ENCODE measurements at regions not wholly inside any gene's neighbourhood (a gene's known extent, or its start where the extent isn't known, plus 50 kb on each side); places are given as distances from the start of the nearest gene placed in this dataset.

DNA sequence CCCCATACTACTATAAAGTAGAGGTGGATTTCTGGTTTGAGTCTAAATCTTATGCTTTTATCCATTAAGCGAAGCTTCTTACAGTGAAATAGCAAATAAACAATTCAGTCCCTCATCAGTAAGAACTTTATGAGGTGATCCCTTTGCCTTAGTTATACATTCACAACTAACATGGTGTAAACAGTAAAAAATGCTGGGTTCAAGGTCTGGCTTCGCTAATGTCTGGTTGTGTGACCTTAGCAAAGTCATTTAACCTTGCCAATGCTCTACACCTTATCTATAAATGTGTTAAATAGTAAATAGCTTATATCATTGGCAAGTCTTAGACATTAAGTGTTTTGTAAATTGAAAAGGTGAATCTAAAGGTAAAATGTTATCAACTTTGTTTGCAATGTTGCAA lies 475.4 kb downstream of the LMO4 start:
- no peak overlapping the region for H3K4me3 ChIP-seq (replicated peaks; ENCODE audit: insufficient read depth, low read length)
- no peak for DNase-seq (ENCODE audit: low read depth in 1 of 2, low spot score in 1 of 2)
- no peak overlapping the region for H3K27ac ChIP-seq (replicated peaks)
- H3K27me3 ChIP-seq (ENCODE audit: insufficient read depth, poor library complexity, severe bottlenecking): no peaks in the 10 kb centered on the region
- no peak for TF ChIP-seq POLR2AphosphoS5 (IDR thresholded peaks at IDR 0.05; ENCODE audit: low read depth)
- no peak for TF ChIP-seq GABPA (IDR thresholded peaks at IDR 0.05; ENCODE audit: low read depth)
- TF ChIP-seq, protein P1, sequence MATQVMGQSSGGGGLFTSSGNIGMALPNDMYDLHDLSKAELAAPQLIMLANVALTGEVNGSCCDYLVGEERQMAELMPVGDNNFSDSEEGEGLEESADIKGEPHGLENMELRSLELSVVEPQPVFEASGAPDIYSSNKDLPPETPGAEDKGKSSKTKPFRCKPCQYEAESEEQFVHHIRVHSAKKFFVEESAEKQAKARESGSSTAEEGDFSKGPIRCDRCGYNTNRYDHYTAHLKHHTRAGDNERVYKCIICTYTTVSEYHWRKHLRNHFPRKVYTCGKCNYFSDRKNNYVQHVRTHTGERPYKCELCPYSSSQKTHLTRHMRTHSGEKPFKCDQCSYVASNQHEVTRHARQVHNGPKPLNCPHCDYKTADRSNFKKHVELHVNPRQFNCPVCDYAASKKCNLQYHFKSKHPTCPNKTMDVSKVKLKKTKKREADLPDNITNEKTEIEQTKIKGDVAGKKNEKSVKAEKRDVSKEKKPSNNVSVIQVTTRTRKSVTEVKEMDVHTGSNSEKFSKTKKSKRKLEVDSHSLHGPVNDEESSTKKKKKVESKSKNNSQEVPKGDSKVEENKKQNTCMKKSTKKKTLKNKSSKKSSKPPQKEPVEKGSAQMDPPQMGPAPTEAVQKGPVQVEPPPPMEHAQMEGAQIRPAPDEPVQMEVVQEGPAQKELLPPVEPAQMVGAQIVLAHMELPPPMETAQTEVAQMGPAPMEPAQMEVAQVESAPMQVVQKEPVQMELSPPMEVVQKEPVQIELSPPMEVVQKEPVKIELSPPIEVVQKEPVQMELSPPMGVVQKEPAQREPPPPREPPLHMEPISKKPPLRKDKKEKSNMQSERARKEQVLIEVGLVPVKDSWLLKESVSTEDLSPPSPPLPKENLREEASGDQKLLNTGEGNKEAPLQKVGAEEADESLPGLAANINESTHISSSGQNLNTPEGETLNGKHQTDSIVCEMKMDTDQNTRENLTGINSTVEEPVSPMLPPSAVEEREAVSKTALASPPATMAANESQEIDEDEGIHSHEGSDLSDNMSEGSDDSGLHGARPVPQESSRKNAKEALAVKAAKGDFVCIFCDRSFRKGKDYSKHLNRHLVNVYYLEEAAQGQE (IDR thresholded peaks at IDR 0.05; ENCODE audit: insufficient replicate concordance, low read depth): no peak
- TF ChIP-seq, protein P2, sequence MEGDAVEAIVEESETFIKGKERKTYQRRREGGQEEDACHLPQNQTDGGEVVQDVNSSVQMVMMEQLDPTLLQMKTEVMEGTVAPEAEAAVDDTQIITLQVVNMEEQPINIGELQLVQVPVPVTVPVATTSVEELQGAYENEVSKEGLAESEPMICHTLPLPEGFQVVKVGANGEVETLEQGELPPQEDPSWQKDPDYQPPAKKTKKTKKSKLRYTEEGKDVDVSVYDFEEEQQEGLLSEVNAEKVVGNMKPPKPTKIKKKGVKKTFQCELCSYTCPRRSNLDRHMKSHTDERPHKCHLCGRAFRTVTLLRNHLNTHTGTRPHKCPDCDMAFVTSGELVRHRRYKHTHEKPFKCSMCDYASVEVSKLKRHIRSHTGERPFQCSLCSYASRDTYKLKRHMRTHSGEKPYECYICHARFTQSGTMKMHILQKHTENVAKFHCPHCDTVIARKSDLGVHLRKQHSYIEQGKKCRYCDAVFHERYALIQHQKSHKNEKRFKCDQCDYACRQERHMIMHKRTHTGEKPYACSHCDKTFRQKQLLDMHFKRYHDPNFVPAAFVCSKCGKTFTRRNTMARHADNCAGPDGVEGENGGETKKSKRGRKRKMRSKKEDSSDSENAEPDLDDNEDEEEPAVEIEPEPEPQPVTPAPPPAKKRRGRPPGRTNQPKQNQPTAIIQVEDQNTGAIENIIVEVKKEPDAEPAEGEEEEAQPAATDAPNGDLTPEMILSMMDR (IDR thresholded peaks at IDR 0.05; ENCODE audit: insufficient read depth, low read length): no peak
- no peak for TF ChIP-seq SPI1 (IDR thresholded peaks at IDR 0.05; ENCODE audit: borderline replicate concordance, low read depth)

DNA sequence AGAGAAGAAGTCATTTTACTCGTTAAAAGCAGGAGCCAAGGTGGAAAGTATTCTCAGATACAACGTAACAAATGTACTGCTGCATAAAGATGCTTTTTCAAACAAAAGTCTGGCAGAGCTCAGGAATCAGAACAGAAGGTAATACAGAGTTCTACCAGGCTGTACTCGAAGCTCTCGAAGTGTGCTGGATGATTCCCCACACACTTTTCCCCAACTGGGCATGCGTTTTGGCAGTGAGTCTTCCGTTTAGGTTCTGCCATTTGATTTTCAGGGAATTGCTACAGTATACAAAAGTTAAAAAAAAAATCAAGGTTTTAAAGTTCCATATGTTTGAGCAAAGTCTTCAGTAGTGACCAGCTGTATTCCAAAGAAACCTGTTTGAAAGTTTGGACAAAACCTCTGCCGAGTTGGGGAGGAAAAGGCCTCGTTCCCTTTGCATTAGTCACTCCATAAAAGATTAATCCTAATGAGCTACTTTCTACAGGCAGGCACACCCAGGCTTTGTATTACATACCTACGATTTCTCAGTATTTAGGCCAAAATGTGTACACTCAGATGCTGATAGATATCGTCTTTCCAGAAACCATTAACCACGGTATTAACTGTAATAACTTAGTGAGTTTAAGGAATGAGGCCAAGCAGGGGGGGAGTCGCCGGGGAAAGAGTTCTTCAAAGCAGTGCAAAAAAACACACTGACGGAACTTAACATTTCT lies 477.1 kb downstream of the LMO4 start:
- no peaks in the 10 kb centered on the region for H3K27me3 ChIP-seq (ENCODE audit: insufficient read depth, poor library complexity, severe bottlenecking)
- H3K4me3 ChIP-seq (replicated peaks; ENCODE audit: insufficient read depth, low read length): no peak overlapping the region
- TF ChIP-seq SPI1 (IDR thresholded peaks at IDR 0.05; ENCODE audit: borderline replicate concordance, low read depth): no peak
- no peak for TF ChIP-seq POLR2AphosphoS5 (IDR thresholded peaks at IDR 0.05; ENCODE audit: low read depth)
- no peak for DNase-seq (ENCODE audit: low read depth in 1 of 2, low spot score in 1 of 2)
- H3K27ac ChIP-seq (replicated peaks): no peak overlapping the region

DNA sequence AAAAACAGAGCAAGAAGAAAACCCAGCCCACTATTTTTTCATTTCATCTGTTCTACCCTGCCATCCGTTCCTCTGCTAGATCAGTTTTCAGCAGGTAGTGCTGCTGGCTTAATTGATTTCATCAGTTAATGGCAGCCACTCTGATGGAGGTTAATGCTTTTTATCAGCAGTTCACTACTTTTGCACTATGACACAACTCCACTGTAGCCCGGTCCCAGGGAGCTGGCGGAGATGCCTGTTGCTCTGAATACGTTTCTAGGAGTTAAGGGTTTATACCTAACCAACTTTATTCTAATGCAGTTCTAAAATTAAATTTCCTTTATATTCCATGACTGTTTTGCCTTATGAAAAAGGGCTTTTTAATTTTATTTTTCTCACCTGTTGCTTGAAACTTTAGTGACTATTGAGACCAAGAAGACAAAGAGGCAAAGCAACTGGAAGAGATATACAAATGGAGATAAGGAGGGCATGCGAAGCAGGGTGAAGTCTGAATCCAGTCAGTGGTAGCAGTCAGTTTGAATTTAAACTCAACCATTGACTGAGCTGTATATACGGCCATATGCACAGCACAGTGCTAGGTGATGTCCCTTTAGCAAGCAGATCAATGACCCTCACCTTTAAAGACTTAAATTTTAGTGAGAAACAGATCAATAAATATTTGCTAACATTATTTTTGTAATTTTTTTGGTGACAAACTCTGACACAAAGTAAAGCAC lies 477.9 kb downstream of the LMO4 start:
- TF ChIP-seq GABPA (IDR thresholded peaks at IDR 0.05; ENCODE audit: low read depth) (no peak), SPI1 (IDR thresholded peaks at IDR 0.05; ENCODE audit: borderline replicate concordance, low read depth) (no peak), POLR2AphosphoS5 (IDR thresholded peaks at IDR 0.05; ENCODE audit: low read depth) (no peak)
- TF ChIP-seq, protein P2 (IDR thresholded peaks at IDR 0.05; ENCODE audit: insufficient read depth, low read length): no peak
- TF ChIP-seq, protein P1 (IDR thresholded peaks at IDR 0.05; ENCODE audit: insufficient replicate concordance, low read depth): no peak
- no peak overlapping the region for H3K4me3 ChIP-seq (replicated peaks; ENCODE audit: insufficient read depth, low read length)
- no peak for DNase-seq (ENCODE audit: low read depth in 1 of 2, low spot score in 1 of 2)
- no peak overlapping the region for H3K27ac ChIP-seq (replicated peaks)
- no peaks in the 10 kb centered on the region for H3K27me3 ChIP-seq (ENCODE audit: insufficient read depth, poor library complexity, severe bottlenecking)

DNA sequence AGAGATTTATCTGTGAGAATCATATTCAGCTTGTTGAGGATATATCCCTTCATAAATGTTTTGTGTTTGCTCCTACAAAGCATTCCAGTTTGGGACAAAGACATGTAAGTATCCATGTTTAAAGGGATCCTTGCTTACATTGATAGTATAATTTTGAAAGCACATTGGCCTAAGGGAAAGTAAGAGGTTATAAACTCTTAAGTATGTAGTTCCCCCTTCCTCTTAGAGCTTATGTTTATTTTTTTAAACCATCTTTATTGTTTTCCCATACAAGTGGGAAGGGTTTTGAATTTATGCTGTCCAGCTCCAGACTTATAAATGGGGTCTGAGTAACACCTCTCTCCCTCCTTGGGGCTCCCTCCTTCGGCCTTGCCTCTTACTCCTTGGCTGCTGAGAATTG lies 481.5 kb downstream of the LMO4 start:
- no peak for TF ChIP-seq GABPA (IDR thresholded peaks at IDR 0.05; ENCODE audit: low read depth)
- no peak for TF ChIP-seq SPI1 (IDR thresholded peaks at IDR 0.05; ENCODE audit: borderline replicate concordance, low read depth)
- TF ChIP-seq, protein P1 (IDR thresholded peaks at IDR 0.05; ENCODE audit: insufficient replicate concordance, low read depth): no peak
- TF ChIP-seq POLR2AphosphoS5 (IDR thresholded peaks at IDR 0.05; ENCODE audit: low read depth): no peak
- TF ChIP-seq, protein P2 (IDR thresholded peaks at IDR 0.05; ENCODE audit: insufficient read depth, low read length): no peak
- H3K27ac ChIP-seq (replicated peaks): no peak overlapping the region
- no peak overlapping the region for H3K4me3 ChIP-seq (replicated peaks; ENCODE audit: insufficient read depth, low read length)
- no peak for DNase-seq (ENCODE audit: low read depth in 1 of 2, low spot score in 1 of 2)
- no peaks in the 10 kb centered on the region for H3K27me3 ChIP-seq (ENCODE audit: insufficient read depth, poor library complexity, severe bottlenecking)

All from HL-60 (cell line).